ENCODE measurements at regions not wholly inside any gene's neighbourhood (a gene's known extent, or its start where the extent isn't known, plus 50 kb on each side); places are given as distances from the start of the nearest gene placed in this dataset.
A peak's percentile ranks its signal among the peaks of the same experiment; 100 is the strongest.

DNA sequence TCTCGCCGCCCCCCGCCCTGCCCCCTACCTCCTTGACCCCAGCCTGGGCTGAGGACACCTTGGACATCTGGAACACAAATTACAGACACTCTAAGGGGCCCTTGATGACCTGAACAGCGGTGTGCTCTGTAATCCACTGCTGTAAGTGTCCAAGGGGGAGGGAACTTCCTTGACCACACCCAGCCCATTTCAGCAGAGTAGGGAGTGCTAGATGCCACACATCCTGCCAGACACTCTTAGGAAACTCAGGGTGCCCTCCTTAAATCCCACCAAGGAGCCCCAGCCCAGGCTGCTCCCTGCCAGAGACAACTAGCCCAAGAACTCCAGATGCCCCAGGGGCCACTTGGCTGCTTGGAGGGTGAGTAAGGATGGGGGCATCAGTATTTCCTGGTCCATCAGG lies 282.2 kb downstream of the RRAGC start:
- Histone ChIP-seq H3K9me3 (no peaks in the 10 kb centered on the region), H3K4me3 (no peak overlapping the region), H3K4me1 (peaks cover 5 to 29% (median 6%) of the 10 kb centered on the region in 3 donors), H3K27ac (no peak overlapping the region), H3K27me3 (peaks cover 0 to 49% (median 2%) of the 10 kb centered on the region in 4 donors), H3K36me3 (no peaks in the 10 kb centered on the region)
- WGBS, 2 donors, result no CpG with 5 or more reads among the region's 4 CpGs
- TF ChIP-seq, protein P1, sequence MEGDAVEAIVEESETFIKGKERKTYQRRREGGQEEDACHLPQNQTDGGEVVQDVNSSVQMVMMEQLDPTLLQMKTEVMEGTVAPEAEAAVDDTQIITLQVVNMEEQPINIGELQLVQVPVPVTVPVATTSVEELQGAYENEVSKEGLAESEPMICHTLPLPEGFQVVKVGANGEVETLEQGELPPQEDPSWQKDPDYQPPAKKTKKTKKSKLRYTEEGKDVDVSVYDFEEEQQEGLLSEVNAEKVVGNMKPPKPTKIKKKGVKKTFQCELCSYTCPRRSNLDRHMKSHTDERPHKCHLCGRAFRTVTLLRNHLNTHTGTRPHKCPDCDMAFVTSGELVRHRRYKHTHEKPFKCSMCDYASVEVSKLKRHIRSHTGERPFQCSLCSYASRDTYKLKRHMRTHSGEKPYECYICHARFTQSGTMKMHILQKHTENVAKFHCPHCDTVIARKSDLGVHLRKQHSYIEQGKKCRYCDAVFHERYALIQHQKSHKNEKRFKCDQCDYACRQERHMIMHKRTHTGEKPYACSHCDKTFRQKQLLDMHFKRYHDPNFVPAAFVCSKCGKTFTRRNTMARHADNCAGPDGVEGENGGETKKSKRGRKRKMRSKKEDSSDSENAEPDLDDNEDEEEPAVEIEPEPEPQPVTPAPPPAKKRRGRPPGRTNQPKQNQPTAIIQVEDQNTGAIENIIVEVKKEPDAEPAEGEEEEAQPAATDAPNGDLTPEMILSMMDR (IDR thresholded peaks at IDR 0.05), result no peak
- no peak for TF ChIP-seq POLR2A (IDR thresholded peaks at IDR 0.05)
- no peak for DNase-seq
- intact Hi-C loops (cut with DNase I), result no loop called here

DNA sequence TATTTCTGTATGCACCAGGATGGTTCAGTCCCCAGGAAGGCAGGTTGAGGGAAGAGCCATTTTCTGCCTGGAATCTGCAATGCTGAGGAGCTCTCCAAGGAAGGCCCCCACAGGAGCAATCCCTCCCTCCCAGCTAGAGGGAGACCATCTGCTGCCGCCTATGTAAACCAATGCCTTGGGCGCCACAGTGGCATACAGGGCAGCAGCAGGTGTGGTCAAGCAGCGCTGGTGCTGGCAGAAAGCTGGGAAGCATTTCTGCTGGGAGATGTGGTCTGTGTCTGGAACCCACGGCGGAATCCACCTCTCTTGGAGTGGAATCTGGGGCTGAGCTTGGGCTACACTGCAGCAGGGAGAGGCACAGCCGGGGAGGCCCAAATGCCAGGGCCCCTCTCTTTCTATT lies 283.3 kb downstream of the RRAGC start:
- no peak for TF ChIP-seq POLR2A (IDR thresholded peaks at IDR 0.05)
- TF ChIP-seq, protein P1 (IDR thresholded peaks at IDR 0.05), result no peak
- DNase-seq, result no peak
- WGBS, 2 donors, result 80 to 83% methylated on average over 1 to 2 of the region's 6 CpGs
- Histone ChIP-seq H3K27ac (no peak overlapping the region), H3K9me3 (no peaks in the 10 kb centered on the region), H3K36me3 (no peaks in the 10 kb centered on the region), H3K4me1 (peaks cover 12 to 40% (median 17%) of the 10 kb centered on the region in 3 donors), H3K4me3 (no peak overlapping the region), H3K27me3 (peaks cover 0 to 46% (median 2%) of the 10 kb centered on the region in 4 donors)
- intact Hi-C loops (cut with DNase I), result no loop called here

DNA sequence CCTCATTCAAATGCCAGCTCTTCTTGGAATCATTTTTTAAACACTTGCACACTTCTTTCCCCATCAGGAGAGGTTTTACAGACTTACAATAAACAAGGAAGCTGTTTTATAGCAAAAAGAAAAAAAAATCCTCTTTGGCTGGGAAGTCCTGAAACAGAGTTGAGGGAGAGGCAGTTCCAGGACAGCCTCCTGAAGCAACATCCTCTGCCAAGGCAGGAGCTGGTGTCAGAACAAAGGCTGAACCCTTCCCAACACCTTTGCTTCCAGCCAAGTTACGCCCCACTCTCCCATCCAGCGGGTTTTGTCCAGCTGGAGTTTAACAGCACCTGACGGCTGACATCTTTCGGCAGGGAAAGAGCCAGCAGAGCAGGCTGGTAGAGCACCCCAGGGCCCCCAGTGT lies 287.8 kb downstream of the RRAGC start:
- no peak for TF ChIP-seq POLR2A (IDR thresholded peaks at IDR 0.05)
- TF ChIP-seq, protein P1 (IDR thresholded peaks at IDR 0.05), result no peak
- 25% methylated on average over 4 of the region's 4 CpGs; no CpG with 5 or more reads in 1 of the 2 donors for WGBS, 2 donors
- DNase-seq, result no peak

DNA sequence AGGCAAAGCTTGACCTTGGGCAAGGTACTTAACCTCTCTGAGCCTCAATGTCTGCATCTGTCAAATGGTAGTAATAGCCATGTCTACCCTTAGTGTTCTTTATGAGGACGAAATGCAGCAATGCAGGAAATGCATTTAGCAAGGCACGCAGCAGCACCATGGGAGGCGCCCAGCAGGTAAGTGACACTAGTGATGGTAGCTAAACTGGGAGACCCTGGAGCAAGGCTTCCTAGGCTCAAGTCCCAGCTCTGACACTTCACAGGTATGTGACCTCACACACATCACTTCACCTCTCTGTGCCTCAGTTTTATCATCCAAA lies 289.0 kb downstream of the RRAGC start:
- TF ChIP-seq, protein P1 (IDR thresholded peaks at IDR 0.05), result no peak
- TF ChIP-seq POLR2A (IDR thresholded peaks at IDR 0.05), result no peak
- Histone ChIP-seq H3K27me3 (peaks cover 0 to 12% (median 0%) of the 10 kb centered on the region in 4 donors), H3K4me3 (no peak overlapping the region), H3K9me3 (no peaks in the 10 kb centered on the region), H3K27ac (no peak overlapping the region), H3K36me3 (no peaks in the 10 kb centered on the region), H3K4me1 (peaks cover 6 to 36% (median 18%) of the 10 kb centered on the region in 3 donors)
- DNase-seq, result no peak
- intact Hi-C loops (cut with DNase I), result no loop called here
- WGBS, 2 donors, result 83 to 84% methylated on average over 3 of the region's 3 CpGs

More for the DNA sequence above, 287.8 kb downstream of the RRAGC start:
- Histone ChIP-seq H3K27me3 (peaks cover 0 to 15% (median 0%) of the 10 kb centered on the region in 4 donors), H3K27ac (peak overlapping the region in 3 of 4 donors; percentile 8 to 54 (median 28)), H3K9me3 (no peaks in the 10 kb centered on the region), H3K4me3 (no peak overlapping the region), H3K4me1 (peaks cover 6 to 34% (median 18%) of the 10 kb centered on the region in 3 donors), H3K36me3 (no peaks in the 10 kb centered on the region)
- intact Hi-C loops (cut with DNase I), result no loop called here

DNA sequence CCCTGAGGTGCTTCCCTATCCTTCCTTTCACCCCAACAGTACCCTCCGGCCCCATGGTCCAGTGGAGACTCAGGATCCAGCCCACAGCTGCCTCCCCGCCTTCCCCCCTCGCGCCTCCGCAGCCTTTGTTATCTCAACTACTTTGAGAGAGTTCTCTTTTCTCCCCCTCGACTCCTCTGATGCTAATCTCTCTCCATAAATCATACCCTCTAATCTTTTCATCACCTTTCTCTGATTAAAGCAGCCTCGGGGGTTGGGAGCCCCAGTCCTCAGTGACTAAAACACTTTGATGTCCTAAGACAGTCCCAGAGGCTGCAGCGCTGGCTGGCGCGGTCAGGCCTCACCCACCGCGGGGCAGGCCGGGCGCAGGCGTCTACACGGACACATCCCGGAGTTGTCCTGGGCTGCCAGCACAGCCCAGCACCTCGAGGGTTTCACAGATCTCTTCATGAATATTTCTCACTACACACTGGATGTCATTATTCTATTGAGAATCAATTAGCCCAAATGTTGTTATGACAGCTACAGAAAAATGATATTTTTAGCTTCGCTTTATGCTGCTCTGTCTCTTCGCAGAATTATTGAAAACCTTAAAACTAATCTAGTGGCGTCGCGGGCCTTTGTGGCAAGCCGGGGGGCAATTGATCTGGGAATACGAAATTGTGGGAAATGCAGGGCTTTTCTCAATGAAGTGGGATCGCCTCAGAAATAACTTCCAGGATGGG lies 289.5 kb downstream of the RRAGC start:
- Histone ChIP-seq H3K9me3 (no peaks in the 10 kb centered on the region), H3K27ac (no peak overlapping the region), H3K36me3 (no peaks in the 10 kb centered on the region), H3K4me1 (peaks cover 6 to 42% (median 18%) of the 10 kb centered on the region in 3 donors), H3K4me3 (no peak overlapping the region), H3K27me3 (peaks cover 0 to 15% (median 0%) of the 10 kb centered on the region in 4 donors)
- 41 to 52% methylated on average over 24 to 25 of the region's 26 CpGs for WGBS, 2 donors
- intact Hi-C loops (cut with DNase I), result no loop called here
- TF ChIP-seq POLR2A (IDR thresholded peaks at IDR 0.05), result no peak
- TF ChIP-seq, protein P1 (IDR thresholded peaks at IDR 0.05), result no peak
- DNase-seq, result no peak
